GM23338 (cell line): ENCODE measurements at regions not wholly inside any gene's neighbourhood (a gene's known extent, or its start where the extent isn't known, plus 50 kb on each side); places are given as distances from the start of the nearest gene placed in this dataset.

Experiments
- CREB1 ChIP-seq: fragments of 250-450 bp; sonication (Bioruptor Pico); IDR thresholded peaks from 2 replicates; pipeline ENCODE4 v1.5.0; 2020; ENCODE audit warnings: low read depth, mild to moderate bottlenecking, moderate library complexity
- EZH2 ChIP-seq: fragments of 200-600 bp; sonication (generic); IDR thresholded peaks from one replicate; pipeline ENCODE4 v1.8.0; 2017; ENCODE audit warnings: antibody characterized with exemption, mild to moderate bottlenecking, low read depth; ENCODE audit not compliant: unreplicated experiment
- EZH2phosphoT487 ChIP-seq: fragments of 200-600 bp; sonication (generic); IDR thresholded peaks from one replicate; pipeline ENCODE4 v1.8.1; 2018; ENCODE audit warnings: antibody characterized with exemption; ENCODE audit not compliant: unreplicated experiment
- JUNB ChIP-seq: IDR thresholded peaks from one replicate; pipeline ENCODE4 v1.6.1; 2016; ENCODE audit warnings: antibody characterized with exemption; ENCODE audit not compliant: unreplicated experiment
- NANOG ChIP-seq: IDR thresholded peaks from 2 replicates; pipeline ENCODE4 v1.6.1; 2016; ENCODE audit warnings: antibody characterized with exemption, borderline replicate concordance
- POLR2AphosphoS5 ChIP-seq: IDR thresholded peaks from 2 replicates; pipeline ENCODE4 v1.6.1; 2016; ENCODE audit warnings: antibody characterized with exemption, low read depth
- STAT1 ChIP-seq: IDR thresholded peaks from one replicate; pipeline ENCODE4 v1.6.1; 2016; ENCODE audit warnings: antibody characterized with exemption; ENCODE audit not compliant: unreplicated experiment
- ZNF114 ChIP-seq: fragments of 250-450 bp; sonication (Bioruptor Pico); IDR thresholded peaks from 2 replicates; pipeline ENCODE4 v1.5.0; 2020; ENCODE audit warnings: mild to moderate bottlenecking, moderate library complexity
- ZNF331 ChIP-seq: fragments of 250-450 bp; sonication (Bioruptor Pico); IDR thresholded peaks from 2 replicates; pipeline ENCODE4 v1.5.0; 2020; ENCODE audit warnings: low read depth, mild to moderate bottlenecking, moderate library complexity
- TF ChIP-seq, protein P1 (sequence below), 2 experiments: fragments of 200-600 bp in 1 of 2; sonication (generic) in 1 of 2; conservative IDR thresholded peaks; 2 replicates each; pipeline versions ENCODE4 v1.5.1 to v1.6.1; 2016 to 2017; ENCODE audit warnings: antibody characterized with exemption in 2 of 2, low read depth in 2 of 2, mild to moderate bottlenecking in 2 of 2, moderate library complexity in 1 of 2
- TF ChIP-seq, protein P2 (sequence below): IDR thresholded peaks from one replicate; pipeline ENCODE4 v1.6.1; 2018; ENCODE audit warnings: antibody characterized with exemption; ENCODE audit not compliant: unreplicated experiment
- TF ChIP-seq, protein P3 (sequence below): IDR thresholded peaks from 2 replicates; pipeline ENCODE4 v1.6.1; 2016; ENCODE audit warnings: antibody characterized with exemption
- TF ChIP-seq, protein P4 (sequence below): fragments of 250-450 bp; sonication (Bioruptor Pico); IDR thresholded peaks from 2 replicates; pipeline ENCODE4 v1.5.0; 2020; ENCODE audit warnings: mild to moderate bottlenecking, moderate library complexity

DNA sequence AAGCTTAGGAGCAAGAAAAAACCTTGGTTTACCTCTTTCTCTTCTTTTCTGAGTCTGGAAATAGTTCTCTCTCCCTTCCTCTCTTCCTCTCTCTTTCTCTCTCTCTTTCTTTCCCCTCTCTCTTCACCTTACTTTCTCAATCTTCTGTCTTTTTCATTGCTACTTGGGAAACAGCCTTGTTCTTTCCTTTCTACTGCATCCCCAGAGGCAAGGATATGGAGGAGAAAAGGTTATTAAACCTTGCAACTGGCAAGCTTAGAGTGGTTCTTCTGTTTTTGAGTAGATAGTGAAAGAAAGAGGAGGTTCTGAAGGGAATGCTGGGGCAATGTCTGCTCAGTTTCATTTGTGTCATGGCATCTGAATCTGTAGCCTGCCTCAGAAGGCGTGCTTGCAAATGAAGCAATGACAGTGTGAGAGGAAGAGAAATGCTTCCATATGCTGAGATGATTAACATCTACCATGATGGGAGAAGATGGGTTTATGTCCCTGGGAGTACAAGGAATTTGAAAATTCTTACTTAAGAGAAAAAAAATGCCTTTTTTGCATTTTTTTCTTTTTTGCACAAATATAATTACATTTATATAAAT is 190.6 kb downstream of the CEP135 start:
- TF ChIP-seq, protein P1, sequence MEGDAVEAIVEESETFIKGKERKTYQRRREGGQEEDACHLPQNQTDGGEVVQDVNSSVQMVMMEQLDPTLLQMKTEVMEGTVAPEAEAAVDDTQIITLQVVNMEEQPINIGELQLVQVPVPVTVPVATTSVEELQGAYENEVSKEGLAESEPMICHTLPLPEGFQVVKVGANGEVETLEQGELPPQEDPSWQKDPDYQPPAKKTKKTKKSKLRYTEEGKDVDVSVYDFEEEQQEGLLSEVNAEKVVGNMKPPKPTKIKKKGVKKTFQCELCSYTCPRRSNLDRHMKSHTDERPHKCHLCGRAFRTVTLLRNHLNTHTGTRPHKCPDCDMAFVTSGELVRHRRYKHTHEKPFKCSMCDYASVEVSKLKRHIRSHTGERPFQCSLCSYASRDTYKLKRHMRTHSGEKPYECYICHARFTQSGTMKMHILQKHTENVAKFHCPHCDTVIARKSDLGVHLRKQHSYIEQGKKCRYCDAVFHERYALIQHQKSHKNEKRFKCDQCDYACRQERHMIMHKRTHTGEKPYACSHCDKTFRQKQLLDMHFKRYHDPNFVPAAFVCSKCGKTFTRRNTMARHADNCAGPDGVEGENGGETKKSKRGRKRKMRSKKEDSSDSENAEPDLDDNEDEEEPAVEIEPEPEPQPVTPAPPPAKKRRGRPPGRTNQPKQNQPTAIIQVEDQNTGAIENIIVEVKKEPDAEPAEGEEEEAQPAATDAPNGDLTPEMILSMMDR (conservative IDR thresholded peaks at IDR 0.05; ENCODE audit: low read depth in 2 of 2): no peak
- TF ChIP-seq POLR2AphosphoS5 (no peak), STAT1 (no peak), EZH2phosphoT487 (no peak), EZH2 (no peak), CREB1 (CRISPR knock-in tag) (no peak), NANOG (no peak), JUNB (no peak), ZNF114 (CRISPR knock-in tag) (no peak), ZNF331 (CRISPR knock-in tag) (no peak)
- TF ChIP-seq, protein P2, sequence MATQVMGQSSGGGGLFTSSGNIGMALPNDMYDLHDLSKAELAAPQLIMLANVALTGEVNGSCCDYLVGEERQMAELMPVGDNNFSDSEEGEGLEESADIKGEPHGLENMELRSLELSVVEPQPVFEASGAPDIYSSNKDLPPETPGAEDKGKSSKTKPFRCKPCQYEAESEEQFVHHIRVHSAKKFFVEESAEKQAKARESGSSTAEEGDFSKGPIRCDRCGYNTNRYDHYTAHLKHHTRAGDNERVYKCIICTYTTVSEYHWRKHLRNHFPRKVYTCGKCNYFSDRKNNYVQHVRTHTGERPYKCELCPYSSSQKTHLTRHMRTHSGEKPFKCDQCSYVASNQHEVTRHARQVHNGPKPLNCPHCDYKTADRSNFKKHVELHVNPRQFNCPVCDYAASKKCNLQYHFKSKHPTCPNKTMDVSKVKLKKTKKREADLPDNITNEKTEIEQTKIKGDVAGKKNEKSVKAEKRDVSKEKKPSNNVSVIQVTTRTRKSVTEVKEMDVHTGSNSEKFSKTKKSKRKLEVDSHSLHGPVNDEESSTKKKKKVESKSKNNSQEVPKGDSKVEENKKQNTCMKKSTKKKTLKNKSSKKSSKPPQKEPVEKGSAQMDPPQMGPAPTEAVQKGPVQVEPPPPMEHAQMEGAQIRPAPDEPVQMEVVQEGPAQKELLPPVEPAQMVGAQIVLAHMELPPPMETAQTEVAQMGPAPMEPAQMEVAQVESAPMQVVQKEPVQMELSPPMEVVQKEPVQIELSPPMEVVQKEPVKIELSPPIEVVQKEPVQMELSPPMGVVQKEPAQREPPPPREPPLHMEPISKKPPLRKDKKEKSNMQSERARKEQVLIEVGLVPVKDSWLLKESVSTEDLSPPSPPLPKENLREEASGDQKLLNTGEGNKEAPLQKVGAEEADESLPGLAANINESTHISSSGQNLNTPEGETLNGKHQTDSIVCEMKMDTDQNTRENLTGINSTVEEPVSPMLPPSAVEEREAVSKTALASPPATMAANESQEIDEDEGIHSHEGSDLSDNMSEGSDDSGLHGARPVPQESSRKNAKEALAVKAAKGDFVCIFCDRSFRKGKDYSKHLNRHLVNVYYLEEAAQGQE: no peak
- TF ChIP-seq, protein P3, sequence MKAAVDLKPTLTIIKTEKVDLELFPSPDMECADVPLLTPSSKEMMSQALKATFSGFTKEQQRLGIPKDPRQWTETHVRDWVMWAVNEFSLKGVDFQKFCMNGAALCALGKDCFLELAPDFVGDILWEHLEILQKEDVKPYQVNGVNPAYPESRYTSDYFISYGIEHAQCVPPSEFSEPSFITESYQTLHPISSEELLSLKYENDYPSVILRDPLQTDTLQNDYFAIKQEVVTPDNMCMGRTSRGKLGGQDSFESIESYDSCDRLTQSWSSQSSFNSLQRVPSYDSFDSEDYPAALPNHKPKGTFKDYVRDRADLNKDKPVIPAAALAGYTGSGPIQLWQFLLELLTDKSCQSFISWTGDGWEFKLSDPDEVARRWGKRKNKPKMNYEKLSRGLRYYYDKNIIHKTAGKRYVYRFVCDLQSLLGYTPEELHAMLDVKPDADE: no peak
- TF ChIP-seq, protein P4, sequence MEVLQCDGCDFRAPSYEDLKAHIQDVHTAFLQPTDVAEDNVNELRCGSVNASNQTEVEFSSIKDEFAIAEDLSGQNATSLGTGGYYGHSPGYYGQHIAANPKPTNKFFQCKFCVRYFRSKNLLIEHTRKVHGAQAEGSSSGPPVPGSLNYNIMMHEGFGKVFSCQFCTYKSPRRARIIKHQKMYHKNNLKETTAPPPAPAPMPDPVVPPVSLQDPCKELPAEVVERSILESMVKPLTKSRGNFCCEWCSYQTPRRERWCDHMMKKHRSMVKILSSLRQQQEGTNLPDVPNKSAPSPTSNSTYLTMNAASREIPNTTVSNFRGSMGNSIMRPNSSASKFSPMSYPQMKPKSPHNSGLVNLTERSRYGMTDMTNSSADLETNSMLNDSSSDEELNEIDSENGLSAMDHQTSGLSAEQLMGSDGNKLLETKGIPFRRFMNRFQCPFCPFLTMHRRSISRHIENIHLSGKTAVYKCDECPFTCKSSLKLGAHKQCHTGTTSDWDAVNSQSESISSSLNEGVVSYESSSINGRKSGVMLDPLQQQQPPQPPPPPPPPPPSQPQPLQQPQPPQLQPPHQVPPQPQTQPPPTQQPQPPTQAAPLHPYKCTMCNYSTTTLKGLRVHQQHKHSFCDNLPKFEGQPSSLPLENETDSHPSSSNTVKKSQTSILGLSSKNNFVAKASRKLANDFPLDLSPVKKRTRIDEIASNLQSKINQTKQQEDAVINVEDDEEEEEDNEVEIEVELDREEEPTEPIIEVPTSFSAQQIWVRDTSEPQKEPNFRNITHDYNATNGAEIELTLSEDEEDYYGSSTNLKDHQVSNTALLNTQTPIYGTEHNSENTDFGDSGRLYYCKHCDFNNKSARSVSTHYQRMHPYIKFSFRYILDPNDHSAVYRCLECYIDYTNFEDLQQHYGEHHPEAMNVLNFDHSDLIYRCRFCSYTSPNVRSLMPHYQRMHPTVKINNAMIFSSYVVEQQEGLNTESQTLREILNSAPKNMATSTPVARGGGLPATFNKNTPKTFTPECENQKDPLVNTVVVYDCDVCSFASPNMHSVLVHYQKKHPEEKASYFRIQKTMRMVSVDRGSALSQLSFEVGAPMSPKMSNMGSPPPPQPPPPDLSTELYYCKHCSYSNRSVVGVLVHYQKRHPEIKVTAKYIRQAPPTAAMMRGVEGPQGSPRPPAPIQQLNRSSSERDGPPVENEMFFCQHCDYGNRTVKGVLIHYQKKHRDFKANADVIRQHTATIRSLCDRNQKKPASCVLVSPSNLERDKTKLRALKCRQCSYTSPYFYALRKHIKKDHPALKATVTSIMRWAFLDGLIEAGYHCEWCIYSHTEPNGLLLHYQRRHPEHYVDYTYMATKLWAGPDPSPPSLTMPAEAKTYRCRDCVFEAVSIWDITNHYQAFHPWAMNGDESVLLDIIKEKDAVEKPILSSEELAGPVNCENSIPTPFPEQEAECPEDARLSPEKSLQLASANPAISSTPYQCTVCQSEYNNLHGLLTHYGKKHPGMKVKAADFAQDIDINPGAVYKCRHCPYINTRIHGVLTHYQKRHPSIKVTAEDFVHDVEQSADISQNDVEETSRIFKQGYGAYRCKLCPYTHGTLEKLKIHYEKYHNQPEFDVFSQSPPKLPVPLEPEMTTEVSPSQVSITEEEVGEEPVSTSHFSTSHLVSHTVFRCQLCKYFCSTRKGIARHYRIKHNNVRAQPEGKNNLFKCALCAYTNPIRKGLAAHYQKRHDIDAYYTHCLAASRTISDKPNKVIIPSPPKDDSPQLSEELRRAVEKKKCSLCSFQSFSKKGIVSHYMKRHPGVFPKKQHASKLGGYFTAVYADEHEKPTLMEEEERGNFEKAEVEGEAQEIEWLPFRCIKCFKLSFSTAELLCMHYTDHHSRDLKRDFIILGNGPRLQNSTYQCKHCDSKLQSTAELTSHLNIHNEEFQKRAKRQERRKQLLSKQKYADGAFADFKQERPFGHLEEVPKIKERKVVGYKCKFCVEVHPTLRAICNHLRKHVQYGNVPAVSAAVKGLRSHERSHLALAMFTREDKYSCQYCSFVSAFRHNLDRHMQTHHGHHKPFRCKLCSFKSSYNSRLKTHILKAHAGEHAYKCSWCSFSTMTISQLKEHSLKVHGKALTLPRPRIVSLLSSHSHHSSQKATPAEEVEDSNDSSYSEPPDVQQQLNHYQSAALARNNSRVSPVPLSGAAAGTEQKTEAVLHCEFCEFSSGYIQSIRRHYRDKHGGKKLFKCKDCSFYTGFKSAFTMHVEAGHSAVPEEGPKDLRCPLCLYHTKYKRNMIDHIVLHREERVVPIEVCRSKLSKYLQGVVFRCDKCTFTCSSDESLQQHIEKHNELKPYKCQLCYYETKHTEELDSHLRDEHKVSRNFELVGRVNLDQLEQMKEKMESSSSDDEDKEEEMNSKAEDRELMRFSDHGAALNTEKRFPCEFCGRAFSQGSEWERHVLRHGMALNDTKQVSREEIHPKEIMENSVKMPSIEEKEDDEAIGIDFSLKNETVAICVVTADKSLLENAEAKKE: no peak
